ENCODE measurements at regions not wholly inside any gene's neighbourhood (a gene's known extent, or its start where the extent isn't known, plus 50 kb on each side); places are given as distances from the start of the nearest gene placed in this dataset.

DNA sequence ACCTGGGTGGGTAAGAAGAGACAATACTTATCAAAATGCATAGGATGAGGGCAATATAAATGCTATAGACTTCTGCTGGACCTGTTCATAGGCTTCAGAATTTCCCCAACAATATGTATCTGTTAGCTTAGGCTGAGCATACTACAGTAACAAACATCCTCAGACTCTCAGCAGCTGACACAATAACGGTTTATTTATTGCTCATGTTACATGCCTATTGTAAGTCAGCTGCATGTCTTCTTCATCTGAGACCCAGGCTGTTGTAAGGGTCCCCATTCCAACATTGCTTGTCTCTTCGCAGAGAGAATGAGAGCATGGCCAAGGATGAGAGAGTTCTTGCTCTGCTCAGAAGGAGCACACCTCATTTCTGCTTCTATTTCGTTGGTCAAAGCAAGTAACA, 150.7 kb downstream of the TMEM200C start:
- Histone ChIP-seq H3K36me3 (ENCODE audit: insufficient read depth, low read length) (no peaks in the 10 kb centered on the region), H3K27me3 (ENCODE audit: control insufficient read depth in 1 of 2, insufficient read depth in 2 of 2, low read length in 2 of 2) (no peaks in the 10 kb centered on the region), H3K9me3 (ENCODE audit: control insufficient read depth in 1 of 2, insufficient read depth in 1 of 2, low read length in 2 of 2) (no peaks in the 10 kb centered on the region), H3K27ac (ENCODE audit: low read depth in 1 of 2, low read length in 2 of 2) (no peak overlapping the region), H3K4me1 (ENCODE audit: insufficient read depth, low read length) (no peaks in the 10 kb centered on the region), H3K4me3 (ENCODE audit: low read length) (no peak overlapping the region)
- H3K36me3 Mint-ChIP-seq (ENCODE audit: low read depth) = no peaks in the 10 kb centered on the region
- intact Hi-C loops (cut with DNase I, micrococcal nuclease) = no loop called here
- POLR2A ChIA-PET = no interaction called here
- no peak for DNase-seq
- ATAC-seq (ENCODE audit: poor library complexity) = no peak
- H3K27me3 Mint-ChIP-seq = peaks cover 15% of the 10 kb centered on the region
- no peaks in the 10 kb centered on the region for H3K4me1 Mint-ChIP-seq (ENCODE audit: low read depth)
- no peak overlapping the region for H3K27ac Mint-ChIP-seq
- TF ChIP-seq, protein P1, sequence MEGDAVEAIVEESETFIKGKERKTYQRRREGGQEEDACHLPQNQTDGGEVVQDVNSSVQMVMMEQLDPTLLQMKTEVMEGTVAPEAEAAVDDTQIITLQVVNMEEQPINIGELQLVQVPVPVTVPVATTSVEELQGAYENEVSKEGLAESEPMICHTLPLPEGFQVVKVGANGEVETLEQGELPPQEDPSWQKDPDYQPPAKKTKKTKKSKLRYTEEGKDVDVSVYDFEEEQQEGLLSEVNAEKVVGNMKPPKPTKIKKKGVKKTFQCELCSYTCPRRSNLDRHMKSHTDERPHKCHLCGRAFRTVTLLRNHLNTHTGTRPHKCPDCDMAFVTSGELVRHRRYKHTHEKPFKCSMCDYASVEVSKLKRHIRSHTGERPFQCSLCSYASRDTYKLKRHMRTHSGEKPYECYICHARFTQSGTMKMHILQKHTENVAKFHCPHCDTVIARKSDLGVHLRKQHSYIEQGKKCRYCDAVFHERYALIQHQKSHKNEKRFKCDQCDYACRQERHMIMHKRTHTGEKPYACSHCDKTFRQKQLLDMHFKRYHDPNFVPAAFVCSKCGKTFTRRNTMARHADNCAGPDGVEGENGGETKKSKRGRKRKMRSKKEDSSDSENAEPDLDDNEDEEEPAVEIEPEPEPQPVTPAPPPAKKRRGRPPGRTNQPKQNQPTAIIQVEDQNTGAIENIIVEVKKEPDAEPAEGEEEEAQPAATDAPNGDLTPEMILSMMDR (IDR thresholded peaks at IDR 0.05) = no peak
- CTCF ChIA-PET = no interaction called here
- H3K9me3 Mint-ChIP-seq = peaks cover 3% of the 10 kb centered on the region
- H3K4me3 Mint-ChIP-seq = no peak overlapping the region

DNA sequence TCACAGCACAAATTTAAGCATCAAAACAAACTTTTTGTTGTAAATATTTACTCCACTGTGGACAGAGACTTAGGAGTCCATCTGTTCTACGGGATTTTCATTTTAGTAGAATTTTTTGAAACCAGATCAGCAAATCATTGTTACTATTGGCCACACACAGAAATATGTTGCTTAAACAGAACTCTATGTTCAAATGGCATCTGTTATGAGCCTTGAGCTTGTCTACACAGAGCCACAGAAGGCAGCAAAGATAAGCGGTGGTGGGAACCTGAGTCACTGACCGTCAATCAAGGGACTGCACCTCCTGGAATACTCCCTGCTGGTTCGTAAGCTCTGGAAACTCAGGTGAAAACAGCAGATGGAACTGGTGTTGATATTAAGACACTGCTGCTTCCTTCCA, 156.8 kb downstream of the TMEM200C start:
- H3K4me3 ChIP-seq (ENCODE audit: low read length) = no peak overlapping the region
- TF ChIP-seq, protein P1 (IDR thresholded peaks at IDR 0.05) = no peak
- H3K36me3 Mint-ChIP-seq (ENCODE audit: low read depth) = no peaks in the 10 kb centered on the region
- H3K4me3 Mint-ChIP-seq = no peak overlapping the region
- no peaks in the 10 kb centered on the region for H3K4me1 ChIP-seq (ENCODE audit: insufficient read depth, low read length)
- no peaks in the 10 kb centered on the region for H3K27me3 ChIP-seq (ENCODE audit: control insufficient read depth in 1 of 2, insufficient read depth in 2 of 2, low read length in 2 of 2)
- no peak overlapping the region for H3K27ac Mint-ChIP-seq
- H3K27ac ChIP-seq (ENCODE audit: low read depth in 1 of 2, low read length in 2 of 2) = no peak overlapping the region
- ChIA-PET POLR2A (no interaction called here), CTCF (no interaction called here)
- H3K9me3 Mint-ChIP-seq = no peaks in the 10 kb centered on the region
- DNase-seq (no peak), ATAC-seq (ENCODE audit: poor library complexity) (no peak)
- H3K36me3 ChIP-seq (ENCODE audit: insufficient read depth, low read length) = no peaks in the 10 kb centered on the region
- H3K4me1 Mint-ChIP-seq (ENCODE audit: low read depth) = no peaks in the 10 kb centered on the region
- intact Hi-C loops (cut with DNase I, micrococcal nuclease) = no loop called here
- H3K9me3 ChIP-seq (ENCODE audit: control insufficient read depth in 1 of 2, insufficient read depth in 1 of 2, low read length in 2 of 2) = no peaks in the 10 kb centered on the region
- peaks cover 12% of the 10 kb centered on the region for H3K27me3 Mint-ChIP-seq

DNA sequence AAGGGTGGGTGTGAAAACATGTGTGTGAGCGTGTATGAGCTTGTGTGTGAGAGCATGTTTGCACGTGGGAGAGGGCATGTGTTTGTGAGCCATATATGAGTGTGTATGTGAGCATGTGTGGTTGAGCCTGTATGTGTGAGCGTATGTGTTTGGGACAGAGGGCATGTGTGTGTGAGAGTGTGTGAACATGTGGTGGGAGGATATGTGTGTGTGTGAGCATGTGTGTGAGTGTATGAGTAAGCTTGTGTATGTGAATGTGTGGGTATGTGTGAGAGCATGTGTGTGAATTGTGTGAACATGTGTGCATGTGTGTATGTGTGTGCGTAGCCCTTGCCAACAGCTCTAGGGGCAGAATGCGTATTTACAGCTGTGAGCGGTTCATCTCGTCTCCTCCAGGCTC, 163.0 kb downstream of the TMEM200C start:
- no peak for ATAC-seq (ENCODE audit: poor library complexity)
- TF ChIP-seq, protein P1 (IDR thresholded peaks at IDR 0.05) = no peak
- Mint-ChIP-seq H3K4me3 (no peak overlapping the region), H3K27me3 (peaks cover 20% of the 10 kb centered on the region), H3K27ac (no peak overlapping the region), H3K9me3 (peaks cover 2% of the 10 kb centered on the region), H3K4me1 (ENCODE audit: low read depth) (no peaks in the 10 kb centered on the region), H3K36me3 (ENCODE audit: low read depth) (no peaks in the 10 kb centered on the region)
- H3K27me3 ChIP-seq (ENCODE audit: control insufficient read depth in 1 of 2, insufficient read depth in 2 of 2, low read length in 2 of 2) = no peaks in the 10 kb centered on the region
- intact Hi-C loops (cut with DNase I, micrococcal nuclease) = no loop called here
- DNase-seq = no peak
- no peaks in the 10 kb centered on the region for H3K4me1 ChIP-seq (ENCODE audit: insufficient read depth, low read length)
- no peak overlapping the region for H3K27ac ChIP-seq (ENCODE audit: low read depth in 1 of 2, low read length in 2 of 2)
- H3K36me3 ChIP-seq (ENCODE audit: insufficient read depth, low read length) = no peaks in the 10 kb centered on the region
- POLR2A ChIA-PET = no interaction called here
- H3K9me3 ChIP-seq (ENCODE audit: control insufficient read depth in 1 of 2, insufficient read depth in 1 of 2, low read length in 2 of 2) = peaks cover 0 to 3% of the 10 kb centered on the region in 2 experiments
- no peak overlapping the region for H3K4me3 ChIP-seq (ENCODE audit: low read length)
- CTCF ChIA-PET = no interaction called here
